ENCODE measurements at regions not wholly inside any gene's neighbourhood (a gene's known extent, or its start where the extent isn't known, plus 50 kb on each side); places are given as distances from the start of the nearest gene placed in this dataset.
"Not testable (repeated sequence)": the region's sequence is repeated elsewhere in the genome, so short reads cannot be mapped to it uniquely, and the experiment has no call there.

DNA sequence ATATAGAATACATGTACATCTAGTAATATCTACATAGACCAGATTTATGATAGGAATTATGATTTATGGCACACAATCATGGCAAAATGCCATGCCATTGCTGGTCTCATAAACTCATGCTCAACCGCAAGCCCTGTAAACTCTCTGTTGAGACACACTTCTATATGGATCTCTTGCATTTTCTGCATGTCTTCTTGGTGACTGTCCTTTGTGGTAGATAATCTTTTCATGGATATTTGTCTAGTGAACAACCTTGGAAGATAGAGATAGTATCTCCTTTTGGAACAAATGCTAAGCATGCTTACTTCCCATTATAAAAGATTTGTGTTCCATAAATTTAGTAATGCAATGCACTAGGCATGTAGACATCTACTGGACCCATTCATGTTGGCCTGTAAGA lies 328.0 kb downstream of the NAF1 start:
- DNase-seq = no peak

GRCh38 chr4:162837679-162838078 lies 329.0 kb downstream of the NAF1 start:
- no peak for DNase-seq

GRCh38 chr4:162837241-162837640 lies 329.4 kb downstream of the NAF1 start:
- DNase-seq = no peak

GRCh38 chr4:162836773-162837172 lies 329.9 kb downstream of the NAF1 start:
- DNase-seq = no peak

GRCh38 chr4:162836258-162836657 lies 330.4 kb downstream of the NAF1 start:
- not testable (repeated sequence) for DNase-seq

DNA sequence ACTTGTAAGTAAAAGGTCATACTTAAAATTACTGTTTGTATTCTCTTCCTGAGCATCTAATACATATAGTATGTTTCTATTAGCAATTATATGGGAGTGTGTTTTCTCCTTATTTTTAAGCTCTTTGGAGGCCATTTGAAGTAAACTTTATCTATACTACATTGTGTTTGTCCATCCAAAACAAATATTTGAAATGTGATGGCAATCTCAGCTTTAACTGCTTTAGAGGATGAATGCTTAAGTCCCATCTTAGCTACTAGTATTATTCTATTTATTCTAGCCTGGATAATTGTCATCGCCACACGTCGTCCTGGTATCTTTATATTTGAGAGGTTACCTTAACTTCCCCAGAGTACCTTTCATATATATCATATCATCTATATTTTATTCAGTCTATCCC lies 335.8 kb downstream of the NAF1 start:
- DNase-seq = no peak

GRCh38 chr4:162817374-162817773 lies 349.3 kb downstream of the NAF1 start:
- DNase-seq = not testable (repeated sequence)

DNA sequence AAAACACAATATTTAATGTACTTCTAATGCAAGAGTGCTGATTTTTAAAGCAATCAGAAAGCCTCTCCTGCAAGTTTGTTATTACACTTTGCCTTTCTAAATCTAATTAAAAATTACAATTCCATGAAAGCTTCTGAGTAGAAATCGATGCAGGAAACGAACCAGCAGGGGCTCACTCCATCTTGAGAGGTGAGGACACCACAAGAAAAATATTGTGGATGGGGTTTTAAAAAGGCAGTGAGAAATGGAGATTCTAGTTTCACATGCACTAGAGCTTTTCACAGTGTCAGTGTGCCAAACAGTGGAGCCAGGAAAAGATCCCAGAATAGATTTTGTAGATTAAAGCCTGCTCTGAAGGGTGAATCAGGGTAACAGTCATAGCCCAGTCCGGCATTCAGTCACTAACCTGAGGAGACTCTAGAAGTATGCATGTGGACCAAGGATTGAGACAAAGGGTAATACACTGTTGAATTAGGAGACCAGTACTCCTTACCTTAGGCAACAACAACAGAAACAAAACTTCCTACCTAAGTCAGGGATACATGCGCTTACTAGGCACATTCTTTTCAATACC lies 362.3 kb downstream of the NAF1 start:
- no peak for DNase-seq

DNA sequence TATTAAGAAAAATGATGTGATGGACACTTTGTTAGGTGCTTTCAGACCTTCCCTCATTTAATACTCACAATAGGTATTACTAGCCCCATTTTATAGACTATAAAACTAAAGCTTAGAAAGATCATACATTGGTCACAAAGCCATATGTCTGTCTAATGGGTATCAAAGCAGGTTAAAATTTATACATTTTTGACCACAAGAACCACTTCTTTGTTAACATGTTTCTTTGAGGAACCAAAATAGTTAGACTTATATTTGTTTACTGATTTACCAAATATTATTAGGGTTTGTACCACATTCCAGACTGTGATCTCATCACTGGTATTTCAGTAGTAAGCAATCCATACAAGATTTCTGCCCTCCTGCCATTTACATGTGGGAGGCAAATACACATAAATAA lies 363.3 kb downstream of the NAF1 start:
- DNase-seq = no peak

DNA sequence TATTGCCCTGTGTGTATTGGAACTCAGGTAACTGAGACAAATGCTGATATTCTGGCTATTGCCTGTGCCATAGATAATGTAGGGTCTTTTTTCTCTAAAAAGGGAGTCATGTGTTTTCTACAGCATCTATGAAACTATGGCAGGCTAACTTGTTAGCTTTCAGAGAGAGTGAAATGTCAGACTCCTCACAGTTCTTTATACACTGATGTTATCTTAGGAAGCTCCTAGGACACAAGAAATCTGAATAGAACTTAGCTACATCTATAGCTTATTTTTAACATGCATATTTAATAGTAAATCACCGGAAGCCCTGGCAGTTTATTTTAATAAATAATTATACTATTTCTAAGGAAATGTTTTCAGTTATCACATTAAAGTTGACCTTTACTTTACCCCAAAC lies 369.6 kb downstream of the NAF1 start:
- no peak for DNase-seq

GRCh38 chr4:162793571-162793970 lies 373.1 kb downstream of the NAF1 start:
- no peak for DNase-seq

- DNase-seq = no peak
Measured at GRCh38 chr4:162793004-162793403, 373.7 kb downstream of the NAF1 start.

- DNase-seq = no peak
Measured at GRCh38 chr4:162791226-162791625, 375.5 kb downstream of the NAF1 start.

DNA sequence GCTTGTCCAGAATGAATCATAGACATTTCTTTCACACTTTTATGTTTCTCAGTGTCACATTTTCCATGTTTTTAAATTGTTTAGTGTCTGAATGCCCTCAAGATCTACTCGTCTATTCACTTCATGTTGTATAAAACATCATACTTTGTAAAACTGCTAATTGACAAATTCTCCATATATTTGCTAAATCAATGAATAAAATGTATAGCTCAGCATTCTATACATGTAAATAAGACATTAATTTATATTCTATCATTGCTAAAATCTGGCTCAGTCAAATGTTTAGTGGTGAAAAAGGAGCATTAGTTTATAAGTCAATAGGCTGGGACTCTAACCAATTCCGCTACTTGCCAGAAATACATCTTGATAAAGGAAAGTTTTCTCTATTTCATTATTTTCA lies 379.6 kb downstream of the NAF1 start:
- no peak for DNase-seq

DNA sequence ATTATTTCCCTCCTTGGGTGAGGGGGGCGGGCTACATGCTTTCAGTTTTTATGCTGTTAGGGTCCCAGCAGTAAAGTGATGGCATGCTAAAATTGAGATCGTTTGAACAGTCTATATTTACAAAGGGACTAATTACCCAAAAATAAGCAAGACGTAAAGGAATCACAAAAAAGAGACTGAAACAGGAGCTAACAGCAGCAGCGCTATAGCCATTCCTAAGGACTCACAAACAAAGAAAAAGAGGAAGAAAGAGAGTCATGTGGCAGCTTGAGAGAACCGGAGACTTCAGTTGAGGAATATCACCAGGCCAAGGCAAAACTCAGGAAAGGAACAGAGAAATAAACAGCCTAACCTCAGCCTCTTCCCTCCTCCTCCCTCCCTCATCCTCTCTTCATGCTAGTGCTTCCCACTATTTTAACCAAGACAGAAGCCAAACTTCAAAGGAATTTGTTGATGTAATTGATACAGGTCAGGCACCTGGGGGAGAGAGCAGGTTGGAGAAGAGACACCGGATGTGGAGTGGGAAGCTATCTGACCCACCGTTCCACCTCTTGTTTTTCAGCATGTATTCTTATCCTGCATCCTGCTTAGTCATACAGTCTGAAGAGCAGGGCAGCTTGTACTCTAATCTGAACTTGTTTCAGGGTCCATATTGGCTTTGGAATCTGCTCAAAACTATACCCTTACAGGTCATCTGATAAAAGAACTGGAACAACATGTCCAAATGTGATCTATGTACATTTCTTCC lies 383.7 kb downstream of the NAF1 start:
- no peak for DNase-seq

DNA sequence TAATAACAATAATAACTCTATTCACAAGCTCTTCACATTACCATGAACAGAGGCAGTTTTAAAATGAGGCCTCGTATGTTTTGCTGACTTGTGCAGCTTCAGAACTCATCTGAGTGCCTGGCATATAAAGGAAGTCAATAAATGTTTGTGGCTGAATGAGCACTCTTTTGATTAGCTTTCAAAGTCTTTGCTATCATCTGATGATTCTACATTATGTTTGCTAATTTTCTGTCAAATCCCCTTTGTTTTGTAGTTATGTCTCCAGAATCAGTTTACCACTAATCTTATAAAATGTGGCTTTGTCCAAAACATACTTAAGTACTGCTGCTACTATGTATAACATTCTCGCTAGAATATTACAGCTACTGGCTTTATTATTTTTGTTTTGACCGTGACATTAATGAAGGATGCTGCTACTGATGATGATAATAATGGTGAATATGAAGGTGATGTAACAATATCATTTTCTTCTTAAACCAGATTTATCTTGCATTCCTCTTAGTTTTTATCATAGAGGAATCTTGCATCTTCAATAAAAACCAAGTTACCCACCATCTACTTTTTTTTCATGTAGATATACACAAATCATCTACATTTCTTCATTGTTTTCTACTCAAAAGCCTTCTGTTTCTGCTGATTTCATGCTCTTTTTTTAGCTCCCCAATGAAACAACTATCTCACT lies 384.5 kb downstream of the NAF1 start:
- no peak for DNase-seq

DNA sequence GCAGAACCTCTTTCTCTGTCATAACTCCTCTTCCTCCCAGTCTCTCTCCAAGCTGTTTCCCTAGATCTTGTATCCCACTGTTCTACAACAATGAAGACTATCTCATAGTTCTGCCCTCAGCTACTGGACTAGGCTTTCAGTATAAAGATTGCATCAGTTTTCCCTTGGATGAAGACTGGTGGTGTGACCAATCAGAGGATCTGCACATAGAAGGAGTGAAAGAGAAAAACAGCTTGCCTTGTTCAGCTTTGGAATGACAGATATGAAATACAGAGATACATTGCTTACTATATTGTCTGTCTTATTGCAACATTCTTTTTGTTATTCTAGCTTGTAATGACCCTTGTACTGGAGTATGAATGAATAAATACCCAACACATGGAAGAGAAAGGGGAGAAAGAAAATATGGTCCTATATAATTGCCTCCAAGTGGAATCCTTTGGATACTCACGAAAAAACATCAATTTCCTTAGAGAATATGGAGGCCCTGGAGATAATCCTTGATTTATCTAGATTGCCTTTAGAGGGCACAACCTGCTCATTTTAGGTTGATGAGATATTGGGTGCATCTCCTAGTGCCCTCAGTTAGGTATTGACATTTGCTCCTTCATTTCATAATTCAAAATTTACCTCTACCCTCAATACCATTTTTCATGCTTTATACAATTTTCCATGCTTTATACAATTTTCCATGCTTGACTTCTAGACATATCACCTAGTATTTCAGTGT lies 395.8 kb downstream of the NAF1 start:
- DNase-seq = no peak

DNA sequence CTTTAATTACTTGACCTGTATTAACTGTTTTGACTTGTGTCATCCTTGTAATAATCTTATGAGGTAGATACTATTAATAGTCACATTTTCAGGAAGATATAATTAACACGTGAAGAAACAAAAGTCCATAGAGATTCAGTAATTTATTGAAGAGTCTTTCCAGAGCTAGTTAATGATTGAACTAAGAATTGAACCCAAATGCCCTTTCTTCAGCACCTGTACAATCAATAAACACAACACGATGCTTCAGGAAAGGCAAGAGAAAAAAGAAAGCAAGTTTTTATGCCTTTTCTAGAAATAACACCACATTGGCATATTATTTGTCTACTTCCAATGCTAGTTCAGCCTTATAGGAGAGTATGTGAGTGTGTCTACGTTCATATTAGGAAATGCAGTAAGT lies 399.6 kb downstream of the NAF1 start:
- no peak for DNase-seq

DNA sequence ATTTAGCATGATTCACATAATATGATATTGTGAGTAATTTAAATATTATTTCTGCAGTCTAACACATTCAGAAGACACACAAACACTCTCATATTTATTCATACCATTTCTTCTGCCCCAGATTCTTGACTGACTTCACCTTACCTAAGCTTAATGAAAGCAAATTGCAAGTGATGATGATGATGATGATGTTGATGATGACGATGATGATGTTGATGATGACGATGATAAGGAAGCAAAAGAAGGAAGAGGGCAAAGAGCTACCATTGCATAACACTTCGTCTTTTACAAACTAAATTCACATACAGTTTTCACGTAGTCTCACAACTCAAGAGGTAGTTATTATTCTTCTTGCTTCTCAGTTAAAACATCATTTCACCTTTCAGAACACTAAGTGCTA lies 404.7 kb downstream of the NAF1 start:
- DNase-seq = no peak

DNA sequence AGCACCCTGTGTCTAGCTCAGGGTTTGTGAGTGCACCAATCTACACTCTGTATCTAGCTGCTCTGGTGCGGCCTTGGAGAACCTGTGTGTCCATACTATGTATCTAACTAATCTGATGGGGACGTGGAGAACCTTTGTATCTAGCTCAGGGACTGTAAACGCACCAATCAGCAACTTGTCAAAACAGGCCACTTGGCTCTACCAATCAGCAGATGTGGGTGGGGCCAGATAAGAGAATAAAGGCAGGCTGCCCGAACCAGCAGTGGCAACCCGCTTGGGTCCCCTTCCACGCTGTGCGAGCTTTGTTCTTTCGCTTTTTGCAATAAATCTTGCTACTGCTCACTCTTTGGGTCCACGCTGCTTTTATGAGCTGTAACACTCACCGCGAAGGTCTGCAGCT lies 426.5 kb downstream of the NAF1 start:
- DNase-seq = not testable (repeated sequence)

DNA sequence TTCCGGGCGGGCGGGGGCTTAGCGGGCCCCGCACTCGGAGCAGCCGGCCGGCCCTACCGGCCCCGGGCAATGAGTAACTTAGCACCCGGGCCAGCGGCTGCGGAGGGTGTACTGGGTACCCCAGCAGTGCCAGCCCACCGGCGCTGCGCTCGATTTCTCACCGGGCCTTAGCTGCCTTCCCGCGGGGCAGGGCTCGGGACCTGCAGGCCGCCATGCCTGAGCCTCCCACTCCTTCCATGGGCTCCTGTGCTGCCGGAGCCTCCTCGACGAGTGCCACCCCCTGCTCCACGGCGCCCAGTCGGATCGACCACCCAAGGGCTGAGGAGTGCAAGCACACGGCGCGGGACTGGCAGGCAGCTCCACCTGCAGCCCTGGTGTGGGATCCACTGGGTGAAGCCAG lies 427.1 kb downstream of the NAF1 start:
- not testable (repeated sequence) for DNase-seq

- DNase-seq = no peak
Measured at GRCh38 chr4:162732876-162733275, 433.8 kb downstream of the NAF1 start.

DNA sequence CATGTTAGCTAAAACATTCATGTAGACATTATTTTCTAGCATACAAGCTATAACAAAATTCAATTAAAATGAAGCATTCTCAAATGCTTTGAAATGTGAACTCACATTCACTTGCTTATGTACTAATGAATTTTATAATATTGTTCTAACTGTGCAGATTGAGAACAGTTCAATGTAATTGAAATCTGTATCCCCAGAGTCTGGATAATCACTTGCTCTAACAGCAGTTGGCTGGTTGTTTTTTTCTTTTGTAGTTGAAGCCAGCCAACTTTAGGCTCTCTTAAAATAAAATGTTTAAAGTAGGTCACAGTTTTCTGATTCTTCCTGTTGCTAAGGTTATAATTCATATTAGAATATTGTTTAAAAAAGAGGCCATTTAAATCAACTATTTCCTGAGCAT lies 438.9 kb downstream of the NAF1 start:
- no peak for DNase-seq

DNA sequence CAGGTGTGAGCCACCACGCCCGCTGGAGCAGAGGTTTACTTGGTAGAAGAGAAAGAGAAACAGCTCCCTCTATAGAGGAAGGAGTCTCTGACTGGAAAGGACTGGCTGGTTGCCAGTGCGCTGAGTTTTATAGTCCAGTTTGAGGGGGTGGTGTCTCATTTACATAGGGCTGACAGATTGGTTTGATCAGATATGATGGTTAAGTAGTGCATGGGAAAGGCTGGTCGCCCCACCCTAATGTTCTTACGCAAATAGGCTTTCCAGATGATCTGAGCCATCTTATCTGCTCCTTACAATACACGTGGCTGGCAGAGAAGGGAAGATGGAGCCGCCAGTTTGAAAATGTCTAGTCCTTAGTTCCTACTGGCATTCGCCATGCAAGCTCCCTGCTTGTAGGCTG lies 439.5 kb downstream of the NAF1 start:
- DNase-seq = no peak

All from inflammatory macrophage treated with lipopolysaccharide for 4 hours (primary cell).